B cell (primary cell): ENCODE measurements at regions not wholly inside any gene's neighbourhood (a gene's known extent, or its start where the extent isn't known, plus 50 kb on each side); places are given as distances from the start of the nearest gene placed in this dataset.

ENCODE experiments used
- ATAC-seq: fragments of 200-7000 bp; cut with Tn5 transposase; one replicate; pipeline ENCODE4 v1.10.0; 2021; ENCODE audit warnings: low read depth, mild to moderate bottlenecking, moderate number of reproducible peaks, moderate library complexity
- CTCF ChIA-PET: fragments of 350-600 bp; sonication (Branson Sonifier 250); formaldehyde crosslinking; loops from one replicate; lab custom pipeline; 2021; ENCODE audit warnings: antibody characterized with exemption, inconsistent platforms; lab: Charles Lee
- POLR2A ChIA-PET: fragments of 350-600 bp; sonication (Branson Sonifier 250); formaldehyde crosslinking; loops from one replicate; lab custom pipeline; 2021; ENCODE audit warnings: antibody characterized with exemption; lab: Charles Lee
- DNase-seq: peaks from one replicate; pipeline ENCODE4 v3.0.0; 2013
- H2AFZ ChIP-seq: 2 replicates; pipeline ENCODE4 v1.6.1; 2012; ENCODE audit warnings: mild to moderate bottlenecking, low read depth, low read length; ENCODE audit not compliant: insufficient read depth, poor library complexity, severe bottlenecking
- H3K27ac ChIP-seq, 2 donors: 1 replicate in 1 of 2; 2 replicates in 1 of 2; pipeline ENCODE4 v1.5.1; 2012 to 2013; ENCODE audit warnings: low read length in 2 of 2, mild to moderate bottlenecking in 2 of 2, moderate library complexity in 1 of 2
- H3K27me3 ChIP-seq, 4 experiments: fragments of 200-600 bp in 1 of 4; sonication (generic) in 1 of 4; replicated peaks in 1 of 4; 1 replicate in 2 of 4; 2 replicates in 2 of 4; pipeline versions ENCODE4 v1.6.1 to v1.7.0; 2013 to 2016; ENCODE audit warnings: low read length in 3 of 4, mild to moderate bottlenecking in 2 of 4, mixed read lengths in 1 of 4, moderate library complexity in 1 of 4; ENCODE audit not compliant: insufficient read depth in 4 of 4, control insufficient read depth in 3 of 4; ENCODE audit errors: control extremely low read depth in 1 of 4
- H3K36me3 ChIP-seq, 2 experiments: replicated peaks in 1 of 2; 1 replicate in 1 of 2; 2 replicates in 1 of 2; pipeline versions ENCODE4 v1.6.1 to v1.7.1; 2013; ENCODE audit warnings: low read length in 1 of 2; ENCODE audit not compliant: insufficient read depth in 2 of 2, control insufficient read depth in 1 of 2; ENCODE audit errors: control extremely low read depth in 1 of 2, extremely low read depth in 1 of 2
- H3K4me1 ChIP-seq, 2 donors: fragments of 200-600 bp in 1 of 2; sonication (generic) in 1 of 2; 1 replicate in 1 of 2; 2 replicates in 1 of 2; pipeline versions ENCODE4 v1.5.1 to v1.6.1; 2013 to 2017; ENCODE audit warnings: low read length in 2 of 2; ENCODE audit not compliant: control insufficient read depth in 2 of 2, insufficient read depth in 2 of 2
- H3K4me2 ChIP-seq: replicated peaks from 2 replicates; pipeline ENCODE3; 2012; ENCODE audit warnings: mild to moderate bottlenecking, low read depth, low read length; ENCODE audit not compliant: poor library complexity, severe bottlenecking
- H3K4me3 ChIP-seq, 5 experiments: fragments of 200-600 bp in 1 of 5; sonication (generic) in 1 of 5; 1 replicate in 3 of 5; 2 replicates in 2 of 5; pipeline versions ENCODE4 v1.5.1 to v1.7.0; 2011 to 2016; ENCODE audit warnings: low read length in 4 of 5, mild to moderate bottlenecking in 4 of 5, low read depth in 2 of 5, control low read depth in 1 of 5, moderate library complexity in 1 of 5; ENCODE audit not compliant: insufficient read depth in 1 of 5; ENCODE audit errors: control extremely low read depth in 1 of 5, extremely low read depth in 1 of 5
- H3K79me2 ChIP-seq: fragments of 200-600 bp; sonication (generic); one replicate; pipeline ENCODE4 v1.6.0; 2016; ENCODE audit warnings: low read length; ENCODE audit not compliant: control insufficient read depth, insufficient read depth
- H3K9ac ChIP-seq: fragments of 200-600 bp; sonication (generic); 2 replicates; pipeline ENCODE4 v1.6.1; 2017; ENCODE audit warnings: mild to moderate bottlenecking, low read length, moderate library complexity
- H3K9me3 ChIP-seq, 3 donors: one replicate each; pipeline versions ENCODE4 v1.6.1 to v1.7.1; 2013; ENCODE audit warnings: low read length in 2 of 3; ENCODE audit not compliant: control insufficient read depth in 2 of 3, insufficient read depth in 1 of 3; ENCODE audit errors: control extremely low read depth in 1 of 3
- H4K20me1 ChIP-seq: 2 replicates; pipeline ENCODE4 v1.6.0; 2012; ENCODE audit warnings: mild to moderate bottlenecking, low read length; ENCODE audit not compliant: insufficient read depth, control insufficient read depth, poor library complexity, severe bottlenecking
- H3K27ac Mint-ChIP-seq: one replicate; pipeline ENCODE4 v1.8.0; 2021; ENCODE audit warnings: mixed read lengths
- H3K27me3 Mint-ChIP-seq: one replicate; pipeline ENCODE4 v1.8.0; 2021; ENCODE audit warnings: mixed read lengths
- H3K4me1 Mint-ChIP-seq: one replicate; pipeline ENCODE4 v1.8.0; 2021; ENCODE audit warnings: mixed read lengths
- H3K4me3 Mint-ChIP-seq: one replicate; pipeline ENCODE4 v1.8.0; 2021; ENCODE audit warnings: mixed read lengths
- H3K9me3 Mint-ChIP-seq: one replicate; pipeline ENCODE4 v1.8.0; 2022; ENCODE audit warnings: mixed read lengths; ENCODE audit not compliant: insufficient read depth
- EZH2 ChIP-seq: IDR thresholded peaks from 2 replicates; pipeline ENCODE4 v1.6.1; 2012; ENCODE audit warnings: borderline replicate concordance, low read depth, mild to moderate bottlenecking, moderate library complexity, low read length; ENCODE audit not compliant: insufficient read depth, poor library complexity, severe bottlenecking
- WGBS: methylation state at CpG from one replicate; pipeline ENCODE4 v1.1.5; 2013; ENCODE audit warnings: missing lambda C conversion rate; ENCODE audit not compliant: insufficient coverage; 5-methylcytosine and 5-hydroxymethylcytosine counted together
- intact Hi-C: fragments of 100-400 bp; cut with micrococcal nuclease; formaldehyde crosslinking; loops from one replicate; pipeline ENCODE4 v1.10.0; 2022
- TF ChIP-seq, protein P1 (sequence below): fragments of 200-600 bp; IDR thresholded peaks from one replicate; pipeline ENCODE4 v1.8.0; 2022; ENCODE audit warnings: antibody characterized with exemption, mild to moderate bottlenecking

DNA sequence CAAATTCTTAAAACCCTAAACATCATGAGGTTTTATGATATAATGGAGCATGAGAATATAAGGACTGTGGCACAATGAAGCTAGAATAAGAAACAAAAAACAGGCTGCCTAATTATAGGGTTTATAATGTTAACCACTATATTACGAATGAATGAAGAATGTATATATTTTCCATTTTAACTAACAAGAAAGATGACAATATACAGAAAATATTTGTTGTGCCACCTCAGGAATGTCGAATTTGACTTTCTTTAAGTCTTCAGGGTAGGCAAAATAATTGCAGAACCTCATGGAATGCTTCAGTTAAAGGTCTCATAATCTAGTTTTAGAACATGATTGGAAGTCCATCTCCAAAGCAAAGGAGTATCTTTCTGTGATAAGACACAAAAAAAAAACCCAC, 282.9 kb upstream of the SLC8A1 start:
- Mint-ChIP-seq H3K4me1 (no peaks in the 10 kb centered on the region), H3K27me3 (no peaks in the 10 kb centered on the region), H3K9me3 (no peaks in the 10 kb centered on the region), H3K27ac (no peak overlapping the region), H3K4me3 (no peak overlapping the region)
- Histone ChIP-seq H3K4me1 (no peaks in the 10 kb centered on the region), H3K9me3 (no peaks in the 10 kb centered on the region), H3K79me2 (no peaks in the 10 kb centered on the region), H3K36me3 (no peaks in the 10 kb centered on the region), H3K27ac (no peak overlapping the region), H3K9ac (no peak overlapping the region), H4K20me1 (no peaks in the 10 kb centered on the region), H3K27me3 (no peaks in the 10 kb centered on the region), H3K4me2 (no peak overlapping the region), H3K4me3 (no peak overlapping the region), H2AFZ (no peak overlapping the region)
- DNase-seq (no peak), ATAC-seq (no peak)
- TF ChIP-seq, protein P1, sequence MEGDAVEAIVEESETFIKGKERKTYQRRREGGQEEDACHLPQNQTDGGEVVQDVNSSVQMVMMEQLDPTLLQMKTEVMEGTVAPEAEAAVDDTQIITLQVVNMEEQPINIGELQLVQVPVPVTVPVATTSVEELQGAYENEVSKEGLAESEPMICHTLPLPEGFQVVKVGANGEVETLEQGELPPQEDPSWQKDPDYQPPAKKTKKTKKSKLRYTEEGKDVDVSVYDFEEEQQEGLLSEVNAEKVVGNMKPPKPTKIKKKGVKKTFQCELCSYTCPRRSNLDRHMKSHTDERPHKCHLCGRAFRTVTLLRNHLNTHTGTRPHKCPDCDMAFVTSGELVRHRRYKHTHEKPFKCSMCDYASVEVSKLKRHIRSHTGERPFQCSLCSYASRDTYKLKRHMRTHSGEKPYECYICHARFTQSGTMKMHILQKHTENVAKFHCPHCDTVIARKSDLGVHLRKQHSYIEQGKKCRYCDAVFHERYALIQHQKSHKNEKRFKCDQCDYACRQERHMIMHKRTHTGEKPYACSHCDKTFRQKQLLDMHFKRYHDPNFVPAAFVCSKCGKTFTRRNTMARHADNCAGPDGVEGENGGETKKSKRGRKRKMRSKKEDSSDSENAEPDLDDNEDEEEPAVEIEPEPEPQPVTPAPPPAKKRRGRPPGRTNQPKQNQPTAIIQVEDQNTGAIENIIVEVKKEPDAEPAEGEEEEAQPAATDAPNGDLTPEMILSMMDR, result no peak
- no peak for TF ChIP-seq EZH2
- intact Hi-C loops, result no loop called here
- CTCF ChIA-PET, result no interaction called here
- no CpG with 5 or more reads among the region's 2 CpGs for WGBS
- POLR2A ChIA-PET, result no interaction called here

DNA sequence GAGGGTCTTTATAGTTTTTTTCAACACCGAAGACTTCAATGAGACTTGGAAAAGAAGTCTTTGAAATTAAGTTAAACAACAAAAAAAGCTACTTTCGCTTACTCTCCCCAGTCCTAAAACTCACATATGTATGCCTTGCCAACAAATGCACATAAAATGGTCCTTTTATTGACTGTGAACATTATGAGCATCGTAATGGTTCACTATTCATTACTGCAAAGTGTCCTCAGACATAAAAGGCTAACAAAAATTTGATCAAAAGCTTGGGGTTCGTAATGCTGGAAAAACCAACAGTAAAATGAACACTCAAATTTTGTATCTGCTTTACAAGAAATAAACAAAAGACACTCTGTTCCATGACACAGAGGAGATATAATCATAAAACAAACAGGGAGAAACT, 285.3 kb upstream of the SLC8A1 start:
- H3K9me3 Mint-ChIP-seq, result no peaks in the 10 kb centered on the region
- no peak overlapping the region for H3K27ac Mint-ChIP-seq
- no peak overlapping the region for H3K4me3 Mint-ChIP-seq
- H3K4me1 Mint-ChIP-seq, result no peaks in the 10 kb centered on the region
- Histone ChIP-seq H3K4me3 (no peak overlapping the region), H3K27ac (no peak overlapping the region), H3K36me3 (no peaks in the 10 kb centered on the region), H3K27me3 (no peaks in the 10 kb centered on the region), H4K20me1 (no peaks in the 10 kb centered on the region), H3K9ac (no peak overlapping the region), H2AFZ (no peak overlapping the region), H3K4me1 (no peaks in the 10 kb centered on the region), H3K9me3 (no peaks in the 10 kb centered on the region), H3K79me2 (no peaks in the 10 kb centered on the region), H3K4me2 (no peak overlapping the region)
- WGBS, result no CpG with 5 or more reads among the region's 4 CpGs
- ChIA-PET CTCF (no interaction called here), POLR2A (no interaction called here)
- H3K27me3 Mint-ChIP-seq, result no peaks in the 10 kb centered on the region
- intact Hi-C loops, result no loop called here
- DNase-seq (no peak), ATAC-seq (no peak)
- TF ChIP-seq EZH2, result no peak
- TF ChIP-seq, protein P1, result no peak
